ENCODE measurements at regions not wholly inside any gene's neighbourhood (a gene's known extent, or its start where the extent isn't known, plus 50 kb on each side); places are given as distances from the start of the nearest gene placed in this dataset.

GRCh38 chr6:98454809-98455322 is 379.5 kb upstream of the POU3F2 start:
- H3K9me3 ChIP-seq (ENCODE audit: low read depth, low read length, poor library complexity, severe bottlenecking): no peaks in the 10 kb centered on the region
- no peaks in the 10 kb centered on the region for H3K36me3 ChIP-seq (ENCODE audit: insufficient read depth, low read length, poor library complexity, severe bottlenecking)
- ChIA-PET POLR2A (ENCODE audit: low non-redundant PET) (no interaction called here), CTCF (no interaction called here)
- intact Hi-C loops (cut with micrococcal nuclease; ENCODE audit: unreplicated experiment): no loop called here
- no peaks in the 10 kb centered on the region for H3K27me3 ChIP-seq (replicated peaks; ENCODE audit: insufficient read depth, low read depth, low read length, poor library complexity)
- no peak for DNase-seq (ENCODE audit: low spot score)
- no TSS peak for BruUV-seq (replicated peaks)
- TF ChIP-seq EZH2 (IDR thresholded peaks at IDR 0.05; ENCODE audit: borderline replicate concordance, low read depth, low read length, poor library complexity, severe bottlenecking): no peak
- no peak for TF ChIP-seq CTCF (conservative IDR thresholded peaks at IDR 0.05; ENCODE audit: low read depth, low read length)
- H3K4me1 ChIP-seq (ENCODE audit: insufficient read depth, low read length, poor library complexity, severe bottlenecking): no peaks in the 10 kb centered on the region
- H3K4me3 ChIP-seq (ENCODE audit: low read depth, low read length, poor library complexity, severe bottlenecking): no peak overlapping the region
- H3K27ac ChIP-seq (ENCODE audit: low read depth, low read length, poor library complexity, severe bottlenecking): no peak overlapping the region

DNA sequence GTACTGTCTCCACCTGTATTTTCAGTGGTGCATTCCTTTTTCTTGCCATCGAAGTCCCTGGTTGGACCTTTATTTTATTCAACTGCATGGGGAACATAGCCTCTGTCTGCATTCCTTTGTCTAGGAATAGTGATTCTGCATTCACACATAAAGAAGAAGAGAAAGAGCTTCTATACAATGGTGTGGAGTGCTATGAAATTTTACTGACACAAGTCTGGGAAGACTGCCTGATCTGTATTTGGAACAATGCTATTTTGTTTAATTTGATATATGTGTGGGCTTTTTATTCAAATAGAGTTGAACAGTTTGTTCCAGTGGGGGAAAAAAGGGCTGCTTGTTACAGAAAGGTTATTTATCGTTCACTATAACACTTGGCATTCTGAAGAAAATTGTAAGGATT is 375.7 kb upstream of the POU3F2 start:
- ChIA-PET CTCF (no interaction called here), POLR2A (ENCODE audit: low non-redundant PET) (no interaction called here)
- intact Hi-C loops (cut with micrococcal nuclease; ENCODE audit: unreplicated experiment): no loop called here
- no peaks in the 10 kb centered on the region for H3K4me1 ChIP-seq (ENCODE audit: insufficient read depth, low read length, poor library complexity, severe bottlenecking)
- no peaks in the 10 kb centered on the region for H3K27me3 ChIP-seq (replicated peaks; ENCODE audit: insufficient read depth, low read depth, low read length, poor library complexity)
- no TSS peak for BruUV-seq (replicated peaks)
- no peak overlapping the region for H3K4me3 ChIP-seq (ENCODE audit: low read depth, low read length, poor library complexity, severe bottlenecking)
- no peaks in the 10 kb centered on the region for H3K36me3 ChIP-seq (ENCODE audit: insufficient read depth, low read length, poor library complexity, severe bottlenecking)
- no peak for TF ChIP-seq EZH2 (IDR thresholded peaks at IDR 0.05; ENCODE audit: borderline replicate concordance, low read depth, low read length, poor library complexity, severe bottlenecking)
- no peak for TF ChIP-seq CTCF (conservative IDR thresholded peaks at IDR 0.05; ENCODE audit: low read depth, low read length)
- H3K9me3 ChIP-seq (ENCODE audit: low read depth, low read length, poor library complexity, severe bottlenecking): no peaks in the 10 kb centered on the region
- DNase-seq (ENCODE audit: low spot score): no peak
- H3K27ac ChIP-seq (ENCODE audit: low read depth, low read length, poor library complexity, severe bottlenecking): no peak overlapping the region

GRCh38 chr6:98463038-98464000 is 371.1 kb upstream of the POU3F2 start:
- TF ChIP-seq CTCF (conservative IDR thresholded peaks at IDR 0.05; ENCODE audit: low read depth, low read length) (no peak), EZH2 (IDR thresholded peaks at IDR 0.05; ENCODE audit: borderline replicate concordance, low read depth, low read length, poor library complexity, severe bottlenecking) (no peak)
- Histone ChIP-seq H3K36me3 (ENCODE audit: insufficient read depth, low read length, poor library complexity, severe bottlenecking) (no peaks in the 10 kb centered on the region), H3K4me1 (ENCODE audit: insufficient read depth, low read length, poor library complexity, severe bottlenecking) (no peaks in the 10 kb centered on the region), H3K4me3 (ENCODE audit: low read depth, low read length, poor library complexity, severe bottlenecking) (no peak overlapping the region), H3K9me3 (ENCODE audit: low read depth, low read length, poor library complexity, severe bottlenecking) (no peaks in the 10 kb centered on the region), H3K27ac (ENCODE audit: low read depth, low read length, poor library complexity, severe bottlenecking) (no peak overlapping the region), H3K27me3 (replicated peaks; ENCODE audit: insufficient read depth, low read depth, low read length, poor library complexity) (no peaks in the 10 kb centered on the region)
- POLR2A ChIA-PET (ENCODE audit: low non-redundant PET): no interaction called here
- no TSS peak for BruUV-seq (replicated peaks)
- no peak for DNase-seq (ENCODE audit: low spot score)
- CTCF ChIA-PET: no interaction called here
- intact Hi-C loops (cut with micrococcal nuclease; ENCODE audit: unreplicated experiment): no loop called here
